HG03097 (cell line): ENCODE measurements at regions not wholly inside any gene's neighbourhood (a gene's known extent, or its start where the extent isn't known, plus 50 kb on each side); places are given as distances from the start of the nearest gene placed in this dataset.
A peak's percentile ranks its signal among the peaks of the same experiment; 100 is the strongest.

Experiments used
- ATAC-seq: cut with Tn5 transposase; IDR thresholded peaks from one replicate; pipeline ENCODE4 v1.9.1; 2021; ENCODE audit not compliant: unreplicated experiment, low FRiP score

- ATAC-seq = no peak
These were observed 264.6 kb downstream of the QKI start for GRCh38 chr6:163679012-163679660.

- ATAC-seq = no peak
These were observed 261.1 kb downstream of the QKI start for GRCh38 chr6:163675611-163676010.

GRCh38 chr6:163672710-163673109, 258.2 kb downstream of the QKI start:
- no peak for ATAC-seq

- ATAC-seq = no peak
These were observed 257.3 kb downstream of the QKI start for GRCh38 chr6:163671791-163672190.

DNA sequence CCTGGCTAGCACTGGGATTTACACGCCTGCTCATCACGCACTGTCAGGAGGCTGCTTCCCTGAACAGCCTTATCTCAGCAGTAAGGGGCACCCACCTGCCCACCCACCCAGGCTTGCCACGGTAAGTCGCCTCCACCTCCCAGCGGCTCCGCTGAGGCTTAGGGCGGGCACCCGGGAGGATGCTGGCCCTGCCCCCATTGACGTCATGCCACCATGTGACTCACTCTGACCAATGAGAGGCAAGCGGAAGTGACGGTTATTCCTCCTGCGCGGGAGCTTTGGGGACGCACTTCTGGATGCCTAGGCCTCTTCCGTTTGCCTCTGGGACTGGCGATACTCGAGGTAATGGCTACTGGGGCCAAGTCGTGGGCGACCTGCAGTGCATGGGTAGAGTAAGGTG, 256.8 kb downstream of the QKI start:
- ATAC-seq = no peak

GRCh38 chr6:163670336-163670735, 255.8 kb downstream of the QKI start:
- no peak for ATAC-seq

DNA sequence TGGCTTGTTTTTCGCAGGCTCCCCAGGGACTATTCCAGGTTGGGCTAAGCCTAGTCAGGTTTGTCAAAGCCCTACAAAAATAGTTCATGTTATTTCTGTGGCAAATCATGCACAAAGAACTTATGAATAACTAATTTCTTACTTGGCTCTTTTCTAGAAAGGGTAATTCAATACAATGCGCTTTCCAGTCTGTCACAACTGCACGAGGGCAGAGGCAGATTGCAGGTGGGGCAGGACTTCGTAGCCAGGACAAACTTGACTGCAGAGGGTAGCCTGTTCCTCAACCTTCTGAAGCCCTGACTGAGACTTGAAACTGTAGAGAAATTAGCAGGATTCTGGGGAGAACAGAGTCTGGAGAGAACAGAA, 253.5 kb downstream of the QKI start:
- no peak for ATAC-seq

- ATAC-seq = peak; percentile 98
These were observed 253.0 kb downstream of the QKI start for GRCh38 chr6:163667372-163668060.

DNA sequence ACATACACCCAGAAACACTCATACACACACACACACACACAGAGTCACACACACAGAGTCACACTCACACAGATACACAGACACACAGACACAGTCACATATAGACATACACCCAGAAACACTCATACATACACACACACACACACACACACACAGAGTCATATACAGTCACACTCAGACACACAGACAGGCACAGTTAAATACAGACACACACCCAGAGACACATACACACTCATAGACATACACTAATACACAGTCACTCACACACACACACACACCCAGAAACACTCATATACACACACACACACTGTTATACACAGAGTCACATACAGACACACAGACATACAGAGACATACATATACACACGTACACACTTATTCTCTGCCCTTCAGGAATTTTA, 250.9 kb downstream of the QKI start:
- ATAC-seq = no peak

DNA sequence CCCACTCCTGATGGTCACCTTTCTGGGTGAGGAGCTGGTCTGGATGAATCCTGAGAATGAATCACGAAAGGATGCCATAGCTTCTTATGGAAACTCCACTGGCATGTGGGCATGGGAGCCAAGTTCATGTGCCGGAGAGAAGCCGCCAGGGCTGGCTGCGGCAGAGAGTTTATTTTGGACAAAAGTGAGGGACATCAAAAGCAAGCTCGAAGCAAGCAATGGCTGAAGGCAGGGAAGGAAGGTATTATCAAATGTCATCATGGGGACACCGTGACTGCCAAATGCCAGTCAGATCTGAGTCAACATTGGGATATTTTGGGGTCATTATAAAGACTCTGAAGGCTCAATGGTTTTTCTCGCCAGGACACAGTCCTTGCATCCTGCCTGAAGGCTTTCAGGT, 249.1 kb downstream of the QKI start:
- ATAC-seq = no peak

- ATAC-seq = no peak
These were observed 248.2 kb downstream of the QKI start for GRCh38 chr6:163662604-163663225.

DNA sequence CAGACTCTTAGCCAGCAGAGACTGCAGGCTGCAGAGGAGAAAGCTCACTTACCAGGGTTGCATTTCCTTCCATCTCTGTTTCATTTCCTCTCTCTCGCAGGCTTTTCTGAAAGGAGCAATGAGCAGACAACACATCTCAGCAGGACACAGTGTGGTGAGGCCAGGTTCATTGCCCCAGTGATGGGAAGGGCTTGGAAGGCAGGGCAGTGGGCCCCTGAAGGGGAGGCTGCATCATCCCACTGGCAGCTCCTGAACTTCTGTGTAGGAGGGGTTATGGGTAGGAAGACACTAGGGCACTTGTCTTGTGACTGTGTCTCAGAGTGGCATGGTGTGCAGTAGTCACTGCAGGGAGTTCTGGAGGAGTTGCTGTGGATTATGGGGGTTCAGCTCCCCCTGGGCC, 246.8 kb downstream of the QKI start:
- ATAC-seq = peak; percentile 81

DNA sequence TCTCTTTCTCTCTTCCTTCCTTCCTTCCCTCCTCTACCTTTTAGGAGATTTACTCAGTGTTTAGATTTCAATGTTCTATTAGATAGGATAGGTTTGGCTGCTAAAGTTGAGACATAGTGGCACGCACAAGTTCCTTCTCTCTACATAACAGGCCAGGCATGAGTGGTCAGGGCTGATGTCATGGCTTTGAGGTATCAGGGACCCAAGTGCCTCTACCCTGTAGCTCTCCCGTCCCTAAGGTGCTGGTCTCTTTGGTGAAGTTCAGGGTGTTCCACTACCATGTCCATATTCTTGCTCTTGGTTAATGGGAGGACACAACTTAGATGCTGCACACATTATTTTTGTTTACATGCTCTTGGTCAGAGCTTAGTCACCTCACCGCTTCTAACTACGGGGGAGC, 245.3 kb downstream of the QKI start:
- no peak for ATAC-seq

DNA sequence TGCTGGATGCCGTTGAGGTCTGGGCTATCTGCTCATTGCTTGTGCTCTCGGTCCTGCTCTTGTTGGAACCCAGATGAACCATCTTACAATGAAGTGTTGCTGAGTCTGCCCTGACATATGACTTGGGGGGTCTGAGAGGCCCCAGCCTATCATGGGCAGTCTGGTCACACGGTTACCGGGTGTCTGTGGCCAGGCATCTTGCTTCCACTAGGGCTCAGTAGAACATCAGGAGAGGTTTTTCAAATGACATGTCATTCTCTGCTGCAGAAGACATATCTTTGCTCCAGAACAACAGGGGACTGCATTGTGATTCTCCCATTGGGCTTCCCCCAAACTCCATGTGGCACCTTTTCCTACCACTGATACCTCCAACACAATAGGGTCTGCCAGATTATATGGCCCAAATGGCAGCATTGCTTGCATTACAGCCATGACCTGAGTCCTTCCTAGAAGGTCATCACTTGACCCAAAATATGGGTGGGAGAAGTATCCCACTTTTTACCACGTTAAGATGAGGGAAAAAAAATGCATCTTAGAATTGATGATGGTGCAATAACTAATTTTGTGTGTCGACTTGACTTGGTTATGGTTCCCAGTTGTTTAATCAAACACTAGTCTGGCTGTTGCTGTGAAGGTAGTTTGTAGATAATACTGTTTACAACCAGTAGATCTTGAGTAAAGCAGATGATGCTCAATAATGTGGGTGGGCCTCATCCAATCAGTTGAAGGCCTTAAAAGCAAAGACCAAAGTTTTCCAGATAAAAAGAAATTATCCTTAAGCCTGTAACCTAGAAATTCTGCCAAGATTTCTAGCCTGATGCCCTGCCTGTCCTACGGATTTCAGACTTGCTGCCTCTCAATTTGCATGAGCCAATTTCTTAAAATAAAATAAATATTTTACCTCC, 241.0 kb downstream of the QKI start:
- no peak for ATAC-seq

DNA sequence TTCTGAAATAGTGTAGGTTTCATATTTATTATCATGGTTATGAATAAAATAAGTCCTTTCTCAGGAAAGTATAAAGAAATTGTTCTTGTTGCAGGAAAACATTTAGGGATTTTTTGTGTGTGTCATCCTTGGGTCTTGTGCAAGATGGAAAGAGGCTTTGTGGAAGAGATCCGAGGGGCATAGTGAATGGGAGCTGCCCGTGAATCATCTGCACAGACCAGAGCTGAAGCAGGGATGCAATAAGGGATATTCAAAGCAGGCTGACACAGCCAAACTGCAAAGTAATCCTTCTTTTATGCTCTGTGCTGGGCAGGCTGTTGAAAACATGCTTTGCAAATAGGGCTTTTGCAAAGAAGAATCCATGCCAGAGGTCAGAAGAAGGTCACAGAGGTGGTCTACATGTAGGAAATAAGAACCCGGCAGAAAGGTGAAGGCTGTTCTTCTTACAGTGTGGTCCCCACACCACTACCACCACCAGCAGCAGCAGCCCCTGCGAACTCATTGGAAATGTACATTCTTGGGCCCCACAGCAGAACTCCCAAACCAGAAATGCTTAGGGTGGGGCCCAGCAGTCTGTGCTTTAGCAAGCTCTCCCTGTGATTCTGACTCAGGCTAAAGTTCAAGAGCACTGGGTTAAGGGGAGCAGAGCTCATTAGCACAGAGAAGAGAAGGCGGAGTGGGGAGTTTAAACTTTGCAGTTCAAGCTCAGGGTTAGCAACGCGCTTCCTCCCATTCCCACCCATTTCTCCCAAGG, 237.6 kb downstream of the QKI start:
- no peak for ATAC-seq

DNA sequence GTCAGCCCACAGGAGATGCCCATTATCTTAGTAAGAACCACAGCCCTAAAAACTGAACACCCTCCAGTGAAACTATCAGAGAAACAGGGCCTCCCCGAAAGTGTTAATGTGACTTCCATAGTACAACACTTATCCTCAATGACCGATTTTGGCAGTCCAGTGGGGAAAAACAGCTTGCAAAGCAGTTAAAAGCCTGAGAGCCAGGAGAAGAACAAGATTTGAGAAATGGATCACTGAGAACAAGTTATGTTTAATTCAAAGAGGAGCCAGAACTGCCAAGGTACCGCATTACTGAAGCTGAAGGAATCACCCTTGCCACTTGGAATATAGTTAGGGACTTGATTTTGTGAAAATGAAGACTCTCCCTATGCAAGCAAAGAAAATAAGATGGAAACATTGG, 236.9 kb downstream of the QKI start:
- ATAC-seq = no peak

- no peak for ATAC-seq
These were observed 234.3 kb downstream of the QKI start for GRCh38 chr6:163648868-163649267.

- ATAC-seq = no peak
These were observed 233.1 kb downstream of the QKI start for GRCh38 chr6:163647624-163648023.

GRCh38 chr6:163646866-163647265, 232.3 kb downstream of the QKI start:
- no peak for ATAC-seq

DNA sequence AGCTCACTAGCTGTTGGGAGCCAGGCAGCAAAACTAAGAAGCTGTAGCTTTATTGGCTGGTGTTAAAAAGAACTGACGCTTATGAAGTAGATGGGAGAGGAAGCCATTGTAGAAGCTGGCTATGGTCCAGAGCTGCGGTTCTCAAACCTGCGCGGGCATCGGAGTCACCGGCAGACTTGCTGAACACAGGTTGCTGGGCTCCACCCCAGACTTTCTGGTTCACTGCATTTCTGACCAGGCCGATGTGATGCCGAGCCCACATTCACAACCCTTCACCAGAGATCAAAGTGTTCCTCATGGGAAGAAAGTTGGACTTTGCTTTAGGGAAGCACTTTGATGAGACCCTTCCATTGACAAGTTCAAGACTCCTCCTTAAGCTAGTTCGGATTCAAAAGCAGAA, 231.6 kb downstream of the QKI start:
- ATAC-seq = no peak
